OCI-LY1 (cell line): ENCODE measurements at regions not wholly inside any gene's neighbourhood (a gene's known extent, or its start where the extent isn't known, plus 50 kb on each side); places are given as distances from the start of the nearest gene placed in this dataset.
"Not testable (repeated sequence)": the region's sequence is repeated elsewhere in the genome, so short reads cannot be mapped to it uniquely, and the experiment has no call there.

Experiments used
- H2AFZ ChIP-seq: fragments of 200-600 bp; sonication (generic), shearing (Covaris generic); 2 replicates; pipeline ENCODE4 v1.6.0; 2014; ENCODE audit warnings: antibody characterized with exemption, mild to moderate bottlenecking, low read length
- H3F3A ChIP-seq: fragments of 200-600 bp; sonication (generic), shearing (Covaris generic); 2 replicates; pipeline ENCODE4 v1.6.0; 2014; ENCODE audit warnings: mild to moderate bottlenecking, antibody characterized with exemption, low read length, moderate library complexity; ENCODE audit not compliant: insufficient read depth
- H3K27ac ChIP-seq: fragments of 200-600 bp; sonication (generic); 2 replicates; pipeline ENCODE4 v1.5.1; 2014; ENCODE audit warnings: low read length, mixed run types, mild to moderate bottlenecking, low read depth; ENCODE audit not compliant: poor library complexity, severe bottlenecking
- H3K27me3 ChIP-seq: fragments of 200-600 bp; sonication (generic); 2 replicates; pipeline ENCODE4 v1.6.0; 2014; ENCODE audit warnings: antibody characterized with exemption, mild to moderate bottlenecking, low read length, moderate library complexity; ENCODE audit not compliant: insufficient read depth
- H3K36me3 ChIP-seq: fragments of 200-600 bp; sonication (generic); 2 replicates; pipeline ENCODE4 v1.6.1; 2014; ENCODE audit warnings: mild to moderate bottlenecking, antibody characterized with exemption, low read length, moderate library complexity, mixed read lengths; ENCODE audit not compliant: insufficient read depth
- H3K4me1 ChIP-seq: fragments of 200-600 bp; sonication (generic); 2 replicates; pipeline ENCODE4 v1.5.1; 2014; ENCODE audit warnings: mild to moderate bottlenecking, low read length, moderate library complexity; ENCODE audit not compliant: insufficient read depth, severe bottlenecking
- H3K4me2 ChIP-seq: fragments of 200-600 bp; sonication (generic), shearing (Covaris generic); 2 replicates; pipeline ENCODE4 v1.6.1; 2014; ENCODE audit warnings: low read length
- H3K4me3 ChIP-seq: fragments of 200-600 bp; sonication (generic); 2 replicates; pipeline ENCODE4 v1.5.1; 2014; ENCODE audit warnings: low read length, low read depth, mild to moderate bottlenecking, mixed read lengths; ENCODE audit not compliant: poor library complexity, severe bottlenecking
- H3K79me2 ChIP-seq: fragments of 200-600 bp; shearing (Covaris generic); 2 replicates; pipeline ENCODE4 v1.6.1; 2016; ENCODE audit warnings: mixed run types, low read length, mixed read lengths; ENCODE audit not compliant: insufficient read depth
- H3K9ac ChIP-seq: fragments of 200-600 bp; sonication (generic), shearing (Covaris generic); 2 replicates; pipeline ENCODE4 v1.6.1; 2014; ENCODE audit warnings: mild to moderate bottlenecking, low read length, mixed read lengths
- H3K9me2 ChIP-seq: fragments of 200-600 bp; sonication (generic), shearing (Covaris generic); 2 replicates; pipeline ENCODE4 v1.6.1; 2014; ENCODE audit warnings: low read depth, mild to moderate bottlenecking, low read length, mixed read lengths
- H3K9me3 ChIP-seq: fragments of 200-600 bp; shearing (Covaris generic); 2 replicates; pipeline ENCODE4 v1.6.1; 2014; ENCODE audit warnings: low read length, mixed read lengths
- H4K20me1 ChIP-seq: fragments of 200-600 bp; sonication (generic), shearing (Covaris generic); 2 replicates; pipeline ENCODE4 v1.6.0; 2016; ENCODE audit warnings: mild to moderate bottlenecking, low read length; ENCODE audit not compliant: insufficient read depth
- EZH2 ChIP-seq: fragments of 200-600 bp; sonication (generic), shearing (Covaris generic); IDR thresholded peaks from 2 replicates; pipeline ENCODE4 v1.8.0; 2017; ENCODE audit warnings: borderline replicate concordance, mixed run types, mild to moderate bottlenecking, antibody characterized with exemption, low read length, moderate library complexity, mixed read lengths
- TF ChIP-seq, protein P1 (sequence below): fragments of 200-600 bp; sonication (generic), shearing (Covaris generic); IDR thresholded peaks from 2 replicates; pipeline ENCODE4 v1.5.1; 2017; ENCODE audit warnings: mild to moderate bottlenecking, antibody characterized with exemption, low read length, moderate library complexity, mixed read lengths

DNA sequence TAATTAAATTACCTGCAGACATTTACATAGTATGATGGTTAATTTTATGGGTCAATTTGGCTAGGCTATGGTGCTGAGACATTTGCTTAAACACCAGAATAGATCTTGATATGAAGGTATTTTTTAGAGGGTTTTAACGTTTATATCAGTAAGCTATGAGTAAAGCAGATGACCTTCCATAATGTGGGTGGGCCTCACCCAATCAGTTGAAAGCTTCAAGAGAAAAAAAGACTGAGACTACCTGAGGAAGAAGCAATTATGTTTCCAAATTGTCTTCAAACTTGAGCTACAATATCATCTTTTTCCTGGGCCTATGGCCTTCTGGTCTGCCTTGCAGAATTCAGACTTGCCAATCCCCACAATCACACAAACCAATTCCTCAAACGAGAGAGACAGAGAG lies 498.8 kb upstream of the API5 start:
- H3K4me1 ChIP-seq, result no peaks in the 10 kb centered on the region
- H3K27ac ChIP-seq, result no peak overlapping the region
- TF ChIP-seq, protein P1, sequence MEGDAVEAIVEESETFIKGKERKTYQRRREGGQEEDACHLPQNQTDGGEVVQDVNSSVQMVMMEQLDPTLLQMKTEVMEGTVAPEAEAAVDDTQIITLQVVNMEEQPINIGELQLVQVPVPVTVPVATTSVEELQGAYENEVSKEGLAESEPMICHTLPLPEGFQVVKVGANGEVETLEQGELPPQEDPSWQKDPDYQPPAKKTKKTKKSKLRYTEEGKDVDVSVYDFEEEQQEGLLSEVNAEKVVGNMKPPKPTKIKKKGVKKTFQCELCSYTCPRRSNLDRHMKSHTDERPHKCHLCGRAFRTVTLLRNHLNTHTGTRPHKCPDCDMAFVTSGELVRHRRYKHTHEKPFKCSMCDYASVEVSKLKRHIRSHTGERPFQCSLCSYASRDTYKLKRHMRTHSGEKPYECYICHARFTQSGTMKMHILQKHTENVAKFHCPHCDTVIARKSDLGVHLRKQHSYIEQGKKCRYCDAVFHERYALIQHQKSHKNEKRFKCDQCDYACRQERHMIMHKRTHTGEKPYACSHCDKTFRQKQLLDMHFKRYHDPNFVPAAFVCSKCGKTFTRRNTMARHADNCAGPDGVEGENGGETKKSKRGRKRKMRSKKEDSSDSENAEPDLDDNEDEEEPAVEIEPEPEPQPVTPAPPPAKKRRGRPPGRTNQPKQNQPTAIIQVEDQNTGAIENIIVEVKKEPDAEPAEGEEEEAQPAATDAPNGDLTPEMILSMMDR, result no peak
- no peak for TF ChIP-seq EZH2
- H4K20me1 ChIP-seq, result no peaks in the 10 kb centered on the region
- H3K9me3 ChIP-seq, result no peaks in the 10 kb centered on the region
- H3K79me2 ChIP-seq, result no peaks in the 10 kb centered on the region
- no peaks in the 10 kb centered on the region for H3K36me3 ChIP-seq
- no peak overlapping the region for H3K4me2 ChIP-seq
- no peak overlapping the region for H3K9ac ChIP-seq
- no peak overlapping the region for H2AFZ ChIP-seq
- H3F3A ChIP-seq, result no peaks in the 10 kb centered on the region
- no peaks in the 10 kb centered on the region for H3K27me3 ChIP-seq
- no peaks in the 10 kb centered on the region for H3K9me2 ChIP-seq
- no peak overlapping the region for H3K4me3 ChIP-seq

DNA sequence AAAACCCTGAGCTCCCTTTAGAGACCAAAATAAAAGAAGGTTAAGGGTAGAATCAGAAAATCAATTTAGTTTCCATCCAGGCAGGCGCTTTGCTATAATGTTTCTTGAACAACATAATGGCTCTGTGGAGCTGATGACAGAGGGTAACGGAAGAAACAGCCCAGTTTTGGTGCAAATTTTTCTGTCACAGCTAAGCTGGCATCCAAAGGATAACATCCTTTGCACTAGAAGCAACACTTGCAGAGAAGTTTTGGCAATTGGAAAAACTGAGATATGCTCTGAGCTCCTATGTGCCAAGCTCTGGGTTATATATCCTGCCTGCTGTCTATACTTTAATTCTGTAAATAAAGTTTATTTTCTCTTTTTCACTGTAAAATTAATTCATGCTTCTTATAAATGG lies 495.3 kb upstream of the API5 start:
- H2AFZ ChIP-seq, result no peak overlapping the region
- no peaks in the 10 kb centered on the region for H3K4me1 ChIP-seq
- TF ChIP-seq, protein P1, result no peak
- no peak for TF ChIP-seq EZH2
- no peaks in the 10 kb centered on the region for H3K79me2 ChIP-seq
- no peaks in the 10 kb centered on the region for H3K9me3 ChIP-seq
- H3K4me2 ChIP-seq, result no peak overlapping the region
- no peaks in the 10 kb centered on the region for H3K36me3 ChIP-seq
- H3K27me3 ChIP-seq, result no peaks in the 10 kb centered on the region
- no peaks in the 10 kb centered on the region for H3K9me2 ChIP-seq
- H3K9ac ChIP-seq, result no peak overlapping the region
- no peaks in the 10 kb centered on the region for H4K20me1 ChIP-seq
- no peak overlapping the region for H3K4me3 ChIP-seq
- H3F3A ChIP-seq, result no peaks in the 10 kb centered on the region
- H3K27ac ChIP-seq, result no peak overlapping the region

DNA sequence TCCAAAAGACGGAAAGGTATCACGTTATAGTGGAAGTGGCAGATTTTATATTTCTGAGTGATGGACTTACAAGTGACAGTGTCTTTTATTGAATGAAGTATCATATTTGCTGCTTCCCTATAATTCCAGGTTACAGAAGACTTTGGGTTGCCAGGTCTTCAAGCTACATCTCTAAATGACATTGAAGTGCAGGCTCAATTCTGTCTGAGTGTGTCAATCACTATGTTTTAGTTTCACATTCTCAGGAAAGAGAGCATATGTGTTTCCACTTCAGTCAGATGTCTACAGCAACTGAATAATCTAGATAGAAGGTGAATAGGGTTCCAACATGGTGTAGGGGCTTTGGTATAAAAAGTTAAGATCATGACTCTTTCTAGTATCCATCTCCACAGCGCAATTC lies 492.7 kb upstream of the API5 start:
- Histone ChIP-seq H3K9me2 (no peaks in the 10 kb centered on the region), H3K4me1 (no peaks in the 10 kb centered on the region), H3K4me3 (no peak overlapping the region), H3K4me2 (no peak overlapping the region), H3F3A (no peaks in the 10 kb centered on the region), H3K36me3 (no peaks in the 10 kb centered on the region), H3K79me2 (no peaks in the 10 kb centered on the region), H3K27me3 (no peaks in the 10 kb centered on the region), H2AFZ (no peak overlapping the region), H3K9me3 (no peaks in the 10 kb centered on the region), H3K27ac (no peak overlapping the region), H3K9ac (no peak overlapping the region), H4K20me1 (no peaks in the 10 kb centered on the region)
- TF ChIP-seq, protein P1, result no peak
- TF ChIP-seq EZH2, result no peak

DNA sequence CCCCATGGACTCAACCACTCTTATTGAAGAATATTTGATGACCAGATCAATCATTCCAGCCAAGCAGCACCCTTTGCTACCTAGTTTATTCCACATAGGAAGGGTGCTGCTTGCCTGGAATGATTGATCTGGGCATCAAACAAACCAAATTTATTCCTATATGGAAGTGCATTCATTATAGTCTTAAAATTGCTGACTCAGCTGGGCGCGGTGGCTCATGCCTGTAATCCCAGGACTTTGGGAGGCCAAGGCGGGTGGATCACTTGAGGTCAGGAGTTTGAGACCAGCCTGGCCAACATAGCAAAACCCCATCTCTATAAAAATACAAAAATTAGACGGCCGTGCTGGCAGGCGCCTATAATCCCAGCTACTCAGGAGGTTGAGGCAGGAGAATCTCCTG lies 489.6 kb upstream of the API5 start:
- H3K9me2 ChIP-seq, H3K4me3 ChIP-seq, H3K79me2 ChIP-seq, H2AFZ ChIP-seq, H3K27ac ChIP-seq, H3K9me3 ChIP-seq, H3K27me3 ChIP-seq, H4K20me1 ChIP-seq, H3K4me2 ChIP-seq, H3K4me1 ChIP-seq, H3K9ac ChIP-seq, H3K36me3 ChIP-seq, H3F3A ChIP-seq: not testable (repeated sequence)
